GM21529 (cell line): ENCODE measurements at regions not wholly inside any gene's neighbourhood (a gene's known extent, or its start where the extent isn't known, plus 50 kb on each side); places are given as distances from the start of the nearest gene placed in this dataset.
"Not testable (repeated sequence)": the region's sequence is repeated elsewhere in the genome, so short reads cannot be mapped to it uniquely, and the experiment has no call there.

ENCODE experiments used
- ATAC-seq: cut with Tn5 transposase; IDR thresholded peaks from one replicate; pipeline ENCODE4 v1.9.1; 2021; ENCODE audit not compliant: unreplicated experiment

DNA sequence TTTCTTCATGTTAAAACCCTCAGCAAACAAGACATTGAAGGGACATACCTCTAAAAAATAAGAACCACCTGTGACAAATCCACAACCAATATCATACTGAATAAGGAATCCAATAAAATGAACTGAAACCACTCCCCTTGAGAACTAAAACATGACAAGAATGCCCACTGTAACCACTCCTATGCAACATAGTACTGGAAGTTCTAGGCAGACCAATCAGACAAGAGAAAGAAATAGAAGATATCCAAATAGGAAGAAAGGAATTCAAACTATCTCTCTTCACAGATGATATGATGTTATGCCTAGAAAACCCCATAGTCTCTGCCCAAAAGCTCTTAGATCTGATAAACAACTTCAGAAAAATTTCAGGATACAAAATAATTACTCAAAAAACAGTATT lies 887.7 kb upstream of the CDH18 start:
- ATAC-seq: not testable (repeated sequence)

DNA sequence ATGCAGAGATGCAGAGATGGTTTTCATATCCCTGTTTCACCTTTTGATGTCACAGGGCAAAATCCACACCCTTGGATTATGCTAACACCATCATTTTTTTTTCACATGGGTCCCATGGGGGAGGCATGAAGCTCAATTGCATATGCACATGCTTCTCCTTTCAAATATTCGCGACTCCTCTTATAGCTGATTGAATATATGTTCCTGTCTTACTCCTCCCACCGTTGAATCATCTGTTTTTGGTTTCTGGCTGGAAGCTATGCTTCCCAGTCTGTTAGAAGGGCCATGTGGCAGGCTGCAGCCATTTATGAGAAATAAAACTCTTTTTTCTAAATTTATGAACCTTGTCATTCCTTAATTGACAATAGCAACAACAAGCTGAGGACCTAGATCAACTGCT lies 877.9 kb upstream of the CDH18 start:
- ATAC-seq: not testable (repeated sequence)

DNA sequence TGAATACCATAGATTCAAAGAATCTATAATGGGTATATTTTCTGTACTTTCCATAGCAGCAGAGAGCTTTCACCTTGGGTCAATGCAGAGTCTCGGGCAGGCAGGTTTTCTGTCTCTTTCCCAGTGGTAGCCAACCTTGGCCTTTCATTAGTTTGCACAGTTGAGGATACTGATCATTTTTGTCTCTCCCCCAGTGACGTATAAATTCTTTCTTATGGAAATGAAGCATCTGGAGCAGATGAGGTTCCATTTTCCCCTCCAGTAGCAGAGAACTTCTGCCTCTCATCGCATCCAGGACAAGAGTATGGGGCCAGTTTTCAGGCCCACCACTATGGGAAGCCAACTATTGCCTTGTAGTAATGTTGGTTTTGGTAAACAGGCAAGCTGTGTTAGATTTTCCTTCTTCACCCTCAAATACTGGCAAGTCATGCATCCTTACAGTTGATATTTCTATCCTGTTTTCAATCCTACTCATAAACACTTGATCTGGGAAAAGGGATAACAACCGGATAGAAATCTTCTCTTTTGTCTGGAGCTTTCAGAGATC lies 845.2 kb upstream of the CDH18 start:
- ATAC-seq: no peak

DNA sequence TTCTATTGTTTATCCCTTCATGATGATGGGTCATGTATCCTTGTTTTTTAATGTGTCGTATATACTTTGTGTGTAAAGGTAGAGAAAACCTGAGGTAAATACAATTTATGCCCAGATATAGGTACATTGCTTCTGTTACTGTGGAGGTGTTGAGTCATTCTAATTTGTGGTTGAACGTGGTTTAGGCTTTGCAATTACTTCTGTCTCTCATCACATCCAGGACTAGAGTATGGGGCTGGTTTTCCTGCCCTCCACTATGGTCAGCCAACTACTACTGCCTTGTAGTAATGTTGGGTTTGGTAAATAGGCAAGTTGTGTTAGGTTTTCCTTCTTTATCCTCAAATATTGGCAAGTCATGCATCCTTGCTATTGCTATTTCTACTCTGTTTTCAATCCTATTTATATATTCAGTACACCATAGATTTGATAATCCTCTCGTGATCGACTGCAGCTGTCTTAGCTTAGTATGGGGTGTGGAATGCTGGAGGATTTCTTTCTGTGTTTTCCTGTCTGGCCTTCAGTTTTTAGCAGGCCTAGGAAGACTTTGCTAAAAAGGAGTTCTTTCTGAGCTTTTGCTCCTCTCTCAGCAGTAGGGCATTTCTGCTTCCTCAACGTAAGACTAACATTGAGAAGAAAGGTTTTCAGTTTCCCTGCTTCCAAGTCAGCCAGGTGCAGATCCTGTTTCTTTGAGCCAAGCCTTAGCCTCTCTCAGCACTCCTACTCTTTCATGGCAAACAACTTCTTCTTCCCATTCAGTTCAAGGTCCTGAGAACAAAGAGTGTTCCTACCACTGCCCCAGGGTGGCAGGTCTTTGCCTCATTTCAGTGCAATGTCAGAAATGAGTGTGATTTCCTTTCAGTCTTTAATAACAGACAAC lies 844.4 kb upstream of the CDH18 start:
- ATAC-seq: no peak

DNA sequence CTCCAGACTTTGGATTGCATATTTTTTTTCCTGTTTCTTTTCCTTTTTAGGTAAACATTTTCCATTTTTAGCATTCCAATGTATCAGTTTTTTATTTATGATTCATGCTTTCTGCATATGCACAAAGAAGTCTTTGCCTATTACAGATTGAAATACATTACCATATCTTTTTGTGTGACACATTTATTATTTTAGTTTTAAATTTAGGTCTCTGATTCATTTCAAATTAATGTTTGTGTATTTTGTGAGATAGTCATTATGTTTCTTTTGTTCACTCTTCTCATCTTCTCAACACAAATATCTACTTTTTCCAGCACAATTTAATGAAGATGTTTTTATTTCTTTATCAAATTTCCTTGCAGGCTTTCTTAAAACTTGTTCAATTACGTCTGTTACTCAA lies 838.0 kb upstream of the CDH18 start:
- not testable (repeated sequence) for ATAC-seq

DNA sequence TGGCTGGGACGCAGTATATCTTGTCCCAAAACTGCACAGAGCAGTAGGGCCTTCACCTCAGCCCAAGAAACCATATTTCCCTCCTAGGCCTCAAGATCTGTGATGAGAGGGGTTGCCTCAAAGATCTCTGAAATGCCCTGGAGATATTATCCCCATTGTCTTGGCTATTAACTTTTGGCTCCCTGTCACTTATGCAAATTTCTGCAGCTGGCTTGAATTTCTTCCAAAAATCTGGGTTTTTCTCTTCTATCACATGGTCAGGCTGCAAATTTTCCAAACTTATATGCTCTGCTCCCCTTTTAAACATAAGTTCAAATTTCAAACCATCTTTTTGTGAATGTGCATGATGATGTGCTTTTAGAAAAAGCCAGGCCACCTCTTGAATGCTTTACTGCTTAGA lies 809.2 kb upstream of the CDH18 start:
- ATAC-seq: not testable (repeated sequence)

DNA sequence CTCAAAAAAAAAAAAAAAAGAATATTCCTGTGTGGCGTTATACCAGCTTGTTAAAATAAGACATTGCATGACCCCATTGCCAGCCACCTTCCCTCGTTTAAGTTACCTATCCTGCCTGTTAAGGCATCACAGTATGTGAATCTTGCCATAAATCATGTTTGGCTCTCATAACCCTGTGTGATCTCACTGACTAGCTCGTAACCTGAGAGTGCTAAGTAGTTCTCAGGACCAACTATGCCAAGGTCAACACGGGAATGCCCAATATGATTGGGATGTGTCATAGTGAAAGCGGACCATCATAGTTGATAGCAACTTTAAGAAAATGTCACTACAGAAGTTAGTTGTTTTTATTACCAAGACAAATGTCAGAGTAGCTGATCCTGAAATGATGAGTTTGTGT lies 796.8 kb upstream of the CDH18 start:
- not testable (repeated sequence) for ATAC-seq

DNA sequence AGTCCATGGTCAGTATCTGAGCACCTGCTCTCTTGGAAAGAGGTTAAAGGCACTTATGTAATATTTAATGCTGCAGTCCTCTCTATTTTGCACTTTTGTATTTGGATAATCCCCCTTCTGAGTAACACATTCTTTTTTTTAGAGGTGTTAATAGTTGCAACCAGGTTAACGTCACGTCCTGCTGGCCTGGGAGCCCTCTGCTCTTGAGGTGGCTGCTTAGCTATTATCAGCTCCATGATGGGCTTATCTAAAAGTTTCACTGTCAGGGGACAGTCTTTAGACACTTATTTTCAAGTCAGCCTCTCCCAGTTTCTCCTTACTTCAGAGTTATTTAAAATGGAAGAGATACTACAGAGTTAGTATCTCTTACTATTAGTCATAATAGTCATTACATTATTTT lies 795.5 kb upstream of the CDH18 start:
- ATAC-seq: not testable (repeated sequence)

DNA sequence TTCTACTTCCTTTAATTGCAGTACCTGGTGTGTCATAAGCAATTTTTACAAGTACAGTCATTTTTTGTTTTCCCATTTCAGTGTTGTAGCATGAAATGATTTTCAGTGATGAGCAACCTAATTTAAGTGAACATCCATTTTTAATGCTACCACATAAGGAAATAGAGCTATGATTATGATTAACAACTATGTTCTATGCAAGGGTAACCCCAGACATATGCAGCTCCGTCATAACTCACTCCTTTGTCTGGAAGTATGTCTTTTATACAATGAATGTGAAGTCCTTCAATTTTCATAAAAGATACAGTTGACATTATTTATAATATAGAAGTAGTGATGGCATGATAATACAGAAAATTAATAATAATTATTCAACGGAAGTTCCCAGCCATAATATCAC lies 783.3 kb upstream of the CDH18 start:
- ATAC-seq: not testable (repeated sequence)

DNA sequence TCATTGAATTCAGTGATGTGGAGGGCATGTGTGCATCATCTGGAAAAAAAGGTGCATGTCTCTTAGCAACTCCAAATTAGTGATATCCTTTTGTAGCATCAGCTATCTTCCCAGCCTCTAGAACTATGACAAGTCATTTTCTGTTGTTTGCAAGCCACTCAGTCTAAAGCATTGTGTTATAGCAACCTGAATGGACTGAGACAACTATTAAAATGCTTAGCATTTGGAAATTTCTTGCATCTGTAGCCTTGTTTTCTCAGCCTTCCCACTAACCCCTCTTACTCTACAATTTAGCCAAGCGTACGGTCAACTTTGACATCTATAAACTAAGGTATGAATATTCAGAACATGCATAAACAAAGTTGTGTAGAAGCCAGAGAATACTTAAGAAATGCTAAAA lies 777.1 kb upstream of the CDH18 start:
- not testable (repeated sequence) for ATAC-seq

DNA sequence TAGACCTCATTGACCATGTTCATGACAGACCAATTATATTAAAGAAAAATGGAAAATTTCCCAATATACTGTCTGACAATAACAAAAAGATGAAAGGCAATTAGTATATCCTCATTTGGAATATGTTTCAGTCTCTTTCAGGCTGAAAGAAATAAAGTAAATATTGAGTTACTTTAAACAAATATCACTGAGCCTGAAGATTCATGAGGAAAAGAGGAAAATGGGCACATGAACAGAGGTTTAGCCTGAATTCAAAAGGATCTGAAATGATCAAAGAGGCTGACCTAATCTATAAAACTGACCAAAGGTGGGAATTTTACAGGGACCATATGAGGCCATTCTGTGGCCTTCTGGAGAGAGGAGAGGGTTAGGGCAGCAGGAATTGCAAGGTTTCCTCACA lies 771.5 kb upstream of the CDH18 start:
- not testable (repeated sequence) for ATAC-seq

DNA sequence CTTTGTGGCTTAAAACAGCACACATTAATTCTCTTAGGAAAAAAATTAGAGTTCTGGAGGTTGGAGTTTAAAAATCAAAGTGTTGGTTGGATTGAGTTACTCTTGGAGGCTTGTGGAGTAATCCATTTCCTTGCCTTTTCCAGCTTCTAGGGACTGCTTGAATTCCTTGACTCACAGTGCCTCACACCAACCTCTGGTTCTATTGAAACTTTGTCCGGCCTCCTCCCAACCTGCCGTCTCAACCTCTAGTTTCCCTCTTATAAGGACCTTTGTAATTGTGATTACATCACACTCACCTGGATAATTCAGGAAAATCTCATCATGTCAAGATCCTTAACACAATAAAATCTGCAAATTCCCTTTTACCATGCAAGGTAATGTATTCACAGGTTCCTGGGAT lies 764.2 kb upstream of the CDH18 start:
- ATAC-seq: not testable (repeated sequence)

DNA sequence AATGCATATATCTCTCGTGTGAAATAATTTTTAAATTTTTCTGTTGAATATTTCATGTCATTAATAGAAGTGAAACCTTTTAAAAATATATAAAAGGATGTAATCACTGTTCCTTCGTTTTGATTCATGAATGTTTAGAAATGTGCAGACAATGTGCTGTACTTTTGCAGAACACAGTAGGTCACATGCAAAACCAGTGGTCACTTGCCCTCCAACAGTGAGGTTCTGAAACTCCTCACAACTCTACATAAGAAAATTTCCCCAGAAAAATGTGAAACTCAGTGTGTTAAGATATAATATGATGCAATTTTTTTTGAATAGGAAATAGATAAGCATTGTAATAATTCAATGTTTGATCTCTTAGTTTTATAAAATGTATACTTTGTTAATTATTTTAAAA lies 747.7 kb upstream of the CDH18 start:
- peak; percentile 79 for ATAC-seq

DNA sequence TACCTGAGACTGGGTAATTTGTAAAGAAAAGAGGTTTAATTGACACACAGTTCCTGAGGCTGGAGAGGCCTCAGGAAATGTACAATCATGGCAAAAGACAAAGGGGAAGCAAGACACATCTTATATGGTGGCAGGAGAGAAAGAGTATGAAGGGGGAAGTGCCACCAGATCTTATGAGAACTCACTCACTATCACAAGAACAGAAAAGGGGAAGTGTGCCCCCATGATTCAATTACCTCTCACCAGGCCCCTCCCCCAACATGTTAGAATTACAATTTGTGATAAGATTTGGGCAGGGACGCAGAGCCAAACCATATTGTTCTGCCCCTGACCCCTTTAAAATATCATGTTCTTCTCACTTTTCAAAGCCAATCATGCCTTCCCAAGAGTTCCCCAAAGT lies 744.2 kb upstream of the CDH18 start:
- not testable (repeated sequence) for ATAC-seq

DNA sequence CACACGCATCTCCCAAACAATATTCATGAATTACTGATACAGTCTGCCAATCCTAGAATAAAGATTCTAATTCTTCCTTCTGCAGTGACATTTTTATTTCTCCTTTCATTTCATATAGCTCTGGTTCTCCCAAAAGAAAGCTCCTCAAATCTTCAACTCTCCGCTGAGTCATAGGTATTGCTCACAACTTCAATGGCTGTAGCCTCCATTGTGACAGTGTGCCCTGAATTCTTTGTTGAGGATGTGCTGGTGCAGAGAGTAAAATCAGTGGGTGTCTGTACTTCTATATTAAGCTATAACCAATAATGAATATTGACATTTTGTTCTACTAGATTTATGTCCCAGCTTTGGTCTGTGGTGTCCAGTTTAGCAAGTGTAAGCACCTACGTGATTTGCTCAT lies 733.3 kb upstream of the CDH18 start:
- ATAC-seq: not testable (repeated sequence)

DNA sequence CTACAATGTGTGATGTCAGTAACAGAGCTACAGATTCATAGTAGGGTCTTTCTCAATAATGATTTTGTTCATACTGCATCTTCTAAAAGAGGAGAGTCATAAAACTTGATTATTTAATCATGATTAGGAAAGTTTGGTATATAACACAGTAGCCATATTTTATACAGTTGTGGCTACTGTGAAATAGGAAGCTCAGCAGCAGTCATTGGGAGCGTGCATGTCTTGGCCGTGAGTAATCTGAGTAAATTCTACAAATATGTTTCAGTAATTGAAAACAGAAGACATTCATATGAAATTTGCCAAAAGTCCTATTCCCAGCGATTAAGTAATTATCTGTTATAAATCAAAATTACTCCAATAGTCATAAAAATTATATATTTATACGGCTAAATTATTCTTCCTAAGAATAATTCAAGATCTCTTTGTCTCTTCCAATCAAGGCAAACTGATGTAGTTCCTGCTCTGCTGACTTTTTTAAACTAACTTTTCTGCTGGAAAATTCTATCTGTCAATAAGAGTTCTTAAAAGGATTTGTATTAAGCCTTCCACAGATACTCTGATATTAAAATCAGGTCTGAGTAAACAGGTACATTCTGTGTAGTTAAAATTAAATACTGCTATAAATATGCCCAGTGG lies 723.6 kb upstream of the CDH18 start:
- not testable (repeated sequence) for ATAC-seq

DNA sequence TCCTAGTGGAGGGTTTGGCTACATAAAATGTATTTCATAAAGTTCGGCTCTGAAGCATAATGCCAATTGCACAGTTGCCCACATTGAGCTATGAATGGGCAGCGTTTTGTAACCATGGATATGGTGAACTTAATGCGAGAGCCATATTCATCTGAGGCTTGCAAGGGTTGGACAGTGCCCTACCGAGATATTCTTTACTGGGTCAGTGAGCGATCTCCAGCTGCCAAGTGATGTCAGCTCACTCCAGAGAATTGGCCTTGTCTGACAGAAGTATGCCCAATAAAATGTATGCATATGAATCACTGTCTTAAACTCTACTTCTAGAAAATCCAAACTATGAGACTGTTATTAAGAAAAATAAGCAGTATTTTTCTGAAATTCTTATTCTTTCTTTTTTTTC lies 719.6 kb upstream of the CDH18 start:
- not testable (repeated sequence) for ATAC-seq

DNA sequence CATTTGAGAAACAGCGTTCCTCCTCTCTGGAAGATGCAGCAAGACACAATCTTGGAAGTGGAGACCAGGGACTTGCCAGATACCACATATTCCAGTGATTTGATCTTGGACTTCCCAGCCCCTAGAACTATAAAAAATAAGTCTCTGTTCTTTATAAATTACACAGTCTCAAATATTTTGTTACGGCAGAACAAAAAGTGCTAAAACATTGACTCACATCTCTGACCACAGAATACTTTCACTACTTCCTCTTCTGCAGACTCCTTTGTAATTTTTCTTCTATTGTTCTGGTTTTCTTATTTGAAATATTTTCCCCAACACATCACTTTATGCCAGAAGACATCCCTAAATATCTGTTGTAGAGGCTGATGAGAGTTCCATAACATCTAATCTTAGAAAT lies 706.1 kb upstream of the CDH18 start:
- no peak for ATAC-seq

DNA sequence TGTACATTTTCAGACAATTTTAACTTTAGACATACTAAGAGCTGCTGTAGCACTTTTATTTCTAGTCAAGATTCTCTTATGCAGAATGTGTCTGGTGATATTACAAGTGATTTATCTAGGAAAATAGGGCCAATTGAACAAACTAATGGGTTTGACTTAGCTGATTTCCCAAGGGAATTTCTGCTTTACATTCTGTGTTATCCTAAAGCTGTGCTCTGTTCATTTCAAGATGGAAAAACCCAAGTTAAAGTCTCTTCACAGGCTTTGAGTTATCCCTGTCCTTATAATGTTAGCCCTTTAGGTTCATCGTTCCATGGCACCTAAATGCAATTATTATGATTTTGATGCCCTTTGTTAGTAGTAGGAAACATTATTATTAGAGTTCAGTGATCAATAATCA lies 704.9 kb upstream of the CDH18 start:
- ATAC-seq: no peak

DNA sequence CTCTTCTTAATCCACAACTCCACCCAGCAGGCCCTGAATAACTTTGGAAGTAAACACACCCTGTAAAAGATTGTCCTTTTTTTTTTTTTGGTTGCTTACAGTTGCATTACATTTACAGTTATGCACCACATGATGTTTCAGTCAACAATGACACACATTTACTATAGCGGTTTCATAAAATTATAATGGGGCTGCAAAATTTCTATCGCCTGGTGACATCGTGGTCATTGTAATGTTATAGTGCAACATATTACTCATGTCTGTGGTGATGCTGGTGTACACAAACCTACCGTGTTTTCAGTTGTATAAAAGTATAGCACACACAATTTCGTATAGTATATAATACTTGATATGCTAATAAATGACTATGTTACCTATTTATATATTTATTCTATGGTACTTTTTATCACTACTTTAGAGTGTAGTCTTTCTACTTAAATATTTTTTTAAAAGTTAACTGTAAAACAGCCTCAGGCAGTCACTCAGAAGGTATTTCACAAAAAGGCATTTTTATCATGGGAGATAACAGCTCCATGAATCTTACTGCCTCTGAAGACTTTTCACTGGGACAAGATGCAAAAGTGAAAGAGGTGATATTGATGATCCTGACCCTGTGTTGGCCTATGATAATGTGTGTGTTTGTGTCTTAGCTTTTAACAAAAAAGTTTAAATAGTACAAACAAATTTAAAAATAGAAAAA lies 695.4 kb upstream of the CDH18 start:
- ATAC-seq: no peak

DNA sequence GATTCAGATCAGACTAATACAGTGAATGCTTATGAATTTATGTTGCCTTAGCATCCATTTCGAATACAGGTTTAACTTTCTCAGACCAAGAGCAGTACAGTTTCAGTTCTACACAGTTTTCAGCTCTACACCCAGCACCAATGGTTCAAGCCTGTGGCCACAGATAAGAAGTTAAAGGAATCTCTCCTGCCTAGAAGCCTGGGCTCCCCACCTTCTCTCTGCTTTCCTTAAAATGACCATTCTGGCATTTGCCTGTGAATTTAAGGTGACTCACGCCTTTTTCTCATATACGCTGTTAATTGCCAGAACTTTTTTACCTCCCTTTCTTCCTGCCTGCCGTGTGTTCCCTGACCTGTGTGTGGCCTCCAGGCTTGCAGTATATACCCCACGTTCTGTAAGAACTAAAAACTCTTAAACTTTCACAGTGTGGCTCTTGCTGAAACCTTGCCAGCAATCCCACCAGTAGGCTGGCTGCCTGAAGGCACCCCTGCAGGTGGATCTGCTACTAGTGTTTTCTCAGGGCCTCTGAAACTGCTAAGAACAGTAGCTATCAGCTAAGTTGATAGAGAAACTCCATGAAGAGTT lies 692.8 kb upstream of the CDH18 start:
- no peak for ATAC-seq
